DND-41 (cell line): ENCODE measurements at regions not wholly inside any gene's neighbourhood (a gene's known extent, or its start where the extent isn't known, plus 50 kb on each side); places are given as distances from the start of the nearest gene placed in this dataset.

Experiments used
- ATAC-seq: fragments of 200-7000 bp; cut with Tn5 transposase; 3 replicates; pipeline ENCODE4 v1.9.1; 2021; ENCODE audit warnings: low read depth; ENCODE audit not compliant: insufficient read depth
- DNase-seq: peaks from one replicate; pipeline ENCODE4 v3.0.0-alpha.2; 2020
- H2AFZ ChIP-seq: 2 replicates; pipeline ENCODE4 v1.6.0; 2012; ENCODE audit warnings: low read depth, low read length
- H3K27ac ChIP-seq: 2 replicates; pipeline ENCODE4 v1.5.1; 2012; ENCODE audit warnings: low read length, inconsistent platforms
- H3K27me3 ChIP-seq: fragments of 200-600 bp; sonication (generic); 2 replicates; pipeline ENCODE4 v1.6.0; 2012; ENCODE audit warnings: low read length, mild to moderate bottlenecking, inconsistent platforms; ENCODE audit not compliant: insufficient read depth, poor library complexity
- H3K36me3 ChIP-seq: 2 replicates; pipeline ENCODE4 v1.5.1; 2012; ENCODE audit warnings: low read length, inconsistent platforms; ENCODE audit not compliant: insufficient read depth
- H3K4me1 ChIP-seq: 2 replicates; pipeline ENCODE4 v1.5.1; 2012; ENCODE audit warnings: mild to moderate bottlenecking, low read length; ENCODE audit not compliant: insufficient read depth
- H3K4me2 ChIP-seq: 2 replicates; pipeline ENCODE4 v1.6.0; 2012; ENCODE audit warnings: mild to moderate bottlenecking, moderate library complexity, low read length, inconsistent platforms; ENCODE audit not compliant: insufficient read depth
- H3K4me3 ChIP-seq, 2 experiments: fragments of 200-600 bp in 1 of 2; shearing (Covaris generic) in 1 of 2; 2 replicates each; pipeline ENCODE4 v1.5.1; 2012 to 2016; ENCODE audit warnings: inconsistent platforms in 2 of 2, low read length in 2 of 2, mild to moderate bottlenecking in 2 of 2, low read depth in 1 of 2, moderate library complexity in 1 of 2
- H3K79me2 ChIP-seq: 2 replicates; pipeline ENCODE4 v1.6.0; 2012; ENCODE audit warnings: low read length, inconsistent platforms; ENCODE audit not compliant: insufficient read depth
- H3K9ac ChIP-seq: 2 replicates; pipeline ENCODE4 v1.6.0; 2012; ENCODE audit warnings: low read depth, mild to moderate bottlenecking, inconsistent platforms, low read length, moderate library complexity
- H3K9me3 ChIP-seq: 2 replicates; pipeline ENCODE4 v1.5.1; 2012; ENCODE audit warnings: low read length, moderate library complexity, mild to moderate bottlenecking, inconsistent platforms; ENCODE audit not compliant: insufficient read depth, severe bottlenecking
- H4K20me1 ChIP-seq: 2 replicates; pipeline ENCODE4 v1.6.0; 2012; ENCODE audit warnings: low read length; ENCODE audit not compliant: insufficient read depth
- CTCF ChIP-seq: IDR thresholded peaks from 2 replicates; pipeline ENCODE4 v1.5.1; 2012; ENCODE audit warnings: borderline replicate concordance, low read length, moderate library complexity, mild to moderate bottlenecking; ENCODE audit not compliant: poor library complexity, severe bottlenecking; ENCODE audit errors: extremely low read depth
- EZH2 ChIP-seq: IDR thresholded peaks from 3 replicates; pipeline ENCODE4 v1.6.1; 2012; ENCODE audit warnings: borderline replicate concordance, low read depth, mild to moderate bottlenecking, moderate library complexity, low read length, inconsistent platforms; ENCODE audit not compliant: severe bottlenecking

DNA sequence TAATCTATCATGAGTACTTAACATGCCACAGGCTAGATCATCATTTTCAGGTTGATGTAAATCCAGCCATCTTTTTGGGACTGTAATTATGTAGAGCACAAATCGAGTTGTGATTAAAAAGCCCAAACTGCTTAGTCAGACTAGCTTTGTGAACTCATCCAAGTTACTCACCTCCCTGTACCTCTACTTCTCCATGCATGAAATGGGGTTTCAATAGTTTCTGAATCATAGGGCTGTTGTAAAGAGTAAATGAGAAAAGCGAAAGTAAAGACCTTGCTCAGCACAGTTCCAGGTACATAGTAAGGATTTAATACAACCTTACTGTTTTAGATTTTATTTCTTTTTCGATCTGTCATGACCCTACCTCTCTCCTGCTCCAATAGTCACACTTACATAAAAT, 85.6 kb upstream of the GAP43 start:
- H3K79me2 ChIP-seq: no peaks in the 10 kb centered on the region
- H3K4me3 ChIP-seq: no peak overlapping the region
- no peaks in the 10 kb centered on the region for H3K9me3 ChIP-seq
- H3K36me3 ChIP-seq: no peaks in the 10 kb centered on the region
- H3K4me1 ChIP-seq: no peaks in the 10 kb centered on the region
- H3K4me2 ChIP-seq: no peak overlapping the region
- no peak overlapping the region for H3K27ac ChIP-seq
- no peak overlapping the region for H3K9ac ChIP-seq
- TF ChIP-seq CTCF: no peak
- no peak for TF ChIP-seq EZH2
- no peaks in the 10 kb centered on the region for H4K20me1 ChIP-seq
- H2AFZ ChIP-seq: no peak overlapping the region
- DNase-seq: no peak
- H3K27me3 ChIP-seq: no peaks in the 10 kb centered on the region
- no peak for ATAC-seq

- H3K36me3 ChIP-seq: no peaks in the 10 kb centered on the region
- no peak overlapping the region for H3K4me3 ChIP-seq
- DNase-seq (no peak), ATAC-seq (no peak)
- H2AFZ ChIP-seq: no peak overlapping the region
- H3K79me2 ChIP-seq: no peaks in the 10 kb centered on the region
- H4K20me1 ChIP-seq: no peaks in the 10 kb centered on the region
- no peak overlapping the region for H3K27ac ChIP-seq
- H3K4me1 ChIP-seq: no peaks in the 10 kb centered on the region
- H3K9me3 ChIP-seq: no peaks in the 10 kb centered on the region
- H3K27me3 ChIP-seq: no peaks in the 10 kb centered on the region
- TF ChIP-seq CTCF (no peak), EZH2 (no peak)
- no peak overlapping the region for H3K4me2 ChIP-seq
- no peak overlapping the region for H3K9ac ChIP-seq
Measured at GRCh38 chr3:115547207-115547606, 76.1 kb upstream of the GAP43 start.

DNA sequence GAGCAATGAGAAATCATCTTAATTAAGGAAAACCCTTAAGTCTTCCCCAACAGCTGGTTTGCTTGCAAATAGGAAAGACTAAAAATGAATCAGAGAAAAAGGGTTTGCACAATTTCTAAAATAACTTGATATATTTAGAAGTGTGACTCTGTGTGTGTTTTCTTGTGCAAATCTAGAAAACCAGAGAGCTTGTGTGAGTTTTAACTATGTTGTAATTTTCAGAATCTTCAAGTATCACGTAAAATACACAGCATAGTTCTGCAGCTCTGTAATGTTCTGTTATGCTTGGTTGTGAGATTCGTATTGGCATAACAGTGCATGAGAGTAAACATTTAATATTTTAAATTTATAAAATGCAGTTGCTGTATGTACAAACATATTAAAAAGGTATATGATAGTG, 74.7 kb upstream of the GAP43 start:
- Histone ChIP-seq H3K9me3 (no peaks in the 10 kb centered on the region), H4K20me1 (no peaks in the 10 kb centered on the region), H3K4me1 (no peaks in the 10 kb centered on the region), H3K9ac (no peak overlapping the region), H3K4me2 (no peak overlapping the region), H3K27ac (no peak overlapping the region), H2AFZ (no peak overlapping the region), H3K36me3 (no peaks in the 10 kb centered on the region), H3K79me2 (no peaks in the 10 kb centered on the region), H3K4me3 (no peak overlapping the region), H3K27me3 (no peaks in the 10 kb centered on the region)
- no peak for DNase-seq
- TF ChIP-seq EZH2 (no peak), CTCF (no peak)
- no peak for ATAC-seq

- H3K9ac ChIP-seq: no peak overlapping the region
- H3K4me3 ChIP-seq: no peak overlapping the region
- no peak for TF ChIP-seq CTCF
- no peak overlapping the region for H3K27ac ChIP-seq
- H3K9me3 ChIP-seq: no peaks in the 10 kb centered on the region
- no peaks in the 10 kb centered on the region for H3K27me3 ChIP-seq
- H4K20me1 ChIP-seq: no peaks in the 10 kb centered on the region
- H3K4me2 ChIP-seq: no peak overlapping the region
- H3K4me1 ChIP-seq: no peaks in the 10 kb centered on the region
- DNase-seq (no peak), ATAC-seq (no peak)
- no peaks in the 10 kb centered on the region for H3K36me3 ChIP-seq
- no peak overlapping the region for H2AFZ ChIP-seq
- no peaks in the 10 kb centered on the region for H3K79me2 ChIP-seq
Measured at GRCh38 chr3:115549071-115549470, 74.2 kb upstream of the GAP43 start.
